ENCODE measurements at regions not wholly inside any gene's neighbourhood (a gene's known extent, or its start where the extent isn't known, plus 50 kb on each side); places are given as distances from the start of the nearest gene placed in this dataset.

DNA sequence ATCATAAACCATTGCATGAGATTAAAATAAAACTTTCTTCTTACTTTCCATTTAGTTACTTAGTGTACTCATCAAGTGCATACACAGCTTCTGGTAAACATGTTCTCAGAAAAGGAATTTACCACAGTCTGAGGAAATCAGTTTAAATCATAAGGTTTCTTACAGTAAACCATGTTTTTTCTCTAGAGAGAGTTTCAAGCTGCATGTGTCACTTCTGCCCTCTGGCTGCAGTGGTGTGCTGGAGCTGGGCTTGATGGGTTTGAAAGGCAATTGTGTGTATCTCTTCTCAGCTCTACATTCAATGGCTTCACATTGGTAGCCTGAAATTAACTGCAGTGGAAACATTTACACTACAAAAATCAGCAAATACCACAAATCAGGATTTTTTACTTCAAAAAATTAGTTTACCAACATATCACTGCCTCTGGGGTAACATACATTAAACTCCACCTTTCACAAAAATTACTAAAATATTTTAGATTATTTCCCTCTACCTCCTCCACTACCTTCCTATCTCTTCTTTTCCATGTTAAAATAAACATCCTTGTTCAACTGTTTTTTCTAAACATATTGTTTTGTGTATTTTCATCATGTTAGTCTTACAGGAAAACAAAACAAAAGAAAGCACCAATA is 414.3 kb downstream of the ANXA1 start:
- TF ChIP-seq, protein P1, sequence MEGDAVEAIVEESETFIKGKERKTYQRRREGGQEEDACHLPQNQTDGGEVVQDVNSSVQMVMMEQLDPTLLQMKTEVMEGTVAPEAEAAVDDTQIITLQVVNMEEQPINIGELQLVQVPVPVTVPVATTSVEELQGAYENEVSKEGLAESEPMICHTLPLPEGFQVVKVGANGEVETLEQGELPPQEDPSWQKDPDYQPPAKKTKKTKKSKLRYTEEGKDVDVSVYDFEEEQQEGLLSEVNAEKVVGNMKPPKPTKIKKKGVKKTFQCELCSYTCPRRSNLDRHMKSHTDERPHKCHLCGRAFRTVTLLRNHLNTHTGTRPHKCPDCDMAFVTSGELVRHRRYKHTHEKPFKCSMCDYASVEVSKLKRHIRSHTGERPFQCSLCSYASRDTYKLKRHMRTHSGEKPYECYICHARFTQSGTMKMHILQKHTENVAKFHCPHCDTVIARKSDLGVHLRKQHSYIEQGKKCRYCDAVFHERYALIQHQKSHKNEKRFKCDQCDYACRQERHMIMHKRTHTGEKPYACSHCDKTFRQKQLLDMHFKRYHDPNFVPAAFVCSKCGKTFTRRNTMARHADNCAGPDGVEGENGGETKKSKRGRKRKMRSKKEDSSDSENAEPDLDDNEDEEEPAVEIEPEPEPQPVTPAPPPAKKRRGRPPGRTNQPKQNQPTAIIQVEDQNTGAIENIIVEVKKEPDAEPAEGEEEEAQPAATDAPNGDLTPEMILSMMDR (IDR thresholded peaks at IDR 0.05 in 4 of 5, conservative IDR thresholded peaks at IDR 0.05 in 1 of 5): no peak
- no peak for TF ChIP-seq POLR2A (IDR thresholded peaks at IDR 0.05)

Data from gastrocnemius medialis (tissue), 4 donors.